GM18499 (cell line): ENCODE measurements at regions not wholly inside any gene's neighbourhood (a gene's known extent, or its start where the extent isn't known, plus 50 kb on each side); places are given as distances from the start of the nearest gene placed in this dataset.

Experiments used
- ATAC-seq: cut with Tn5 transposase; IDR thresholded peaks from one replicate; pipeline ENCODE4 v1.9.1; 2021; ENCODE audit warnings: moderate number of reproducible peaks; ENCODE audit not compliant: insufficient read depth, unreplicated experiment

DNA sequence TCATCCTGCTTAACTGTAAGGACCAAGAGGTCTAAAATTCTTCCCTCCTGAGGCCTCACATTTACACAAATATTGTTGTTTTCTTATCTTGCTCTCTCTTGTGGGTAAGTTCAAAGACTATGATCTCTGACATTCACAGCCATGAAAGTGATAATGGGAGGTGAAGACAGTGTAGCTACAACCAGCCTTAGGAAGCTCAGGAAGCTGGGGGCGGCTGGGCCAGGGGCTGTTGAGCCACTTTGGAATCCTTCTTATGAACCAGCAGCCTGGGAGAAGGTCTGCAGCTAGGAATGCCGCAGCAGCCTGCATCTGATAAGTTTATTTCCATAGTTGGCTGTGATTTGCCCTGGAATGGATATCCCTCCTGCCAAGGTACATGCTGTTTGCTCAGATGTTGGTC is 316.2 kb downstream of the STIM2 start:
- no peak for ATAC-seq

DNA sequence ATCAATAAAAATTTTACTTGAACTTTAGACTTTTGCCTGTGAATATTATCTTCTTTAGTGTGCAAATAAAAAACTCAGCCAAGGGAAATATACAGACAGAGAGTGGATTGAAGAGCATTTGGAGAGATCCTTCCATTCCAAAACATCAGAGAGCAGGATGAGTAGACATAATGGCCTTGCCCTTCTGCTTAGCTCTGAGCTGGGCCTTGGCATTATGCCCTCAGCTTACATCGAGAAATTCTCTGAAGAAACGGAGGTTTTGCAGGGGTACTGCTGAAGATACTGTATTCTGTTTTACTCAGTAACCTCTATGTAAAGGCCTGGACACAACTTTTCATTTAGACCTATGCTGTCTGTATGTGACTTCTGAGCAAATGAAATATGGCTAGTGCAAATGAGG is 317.4 kb downstream of the STIM2 start:
- no peak for ATAC-seq

DNA sequence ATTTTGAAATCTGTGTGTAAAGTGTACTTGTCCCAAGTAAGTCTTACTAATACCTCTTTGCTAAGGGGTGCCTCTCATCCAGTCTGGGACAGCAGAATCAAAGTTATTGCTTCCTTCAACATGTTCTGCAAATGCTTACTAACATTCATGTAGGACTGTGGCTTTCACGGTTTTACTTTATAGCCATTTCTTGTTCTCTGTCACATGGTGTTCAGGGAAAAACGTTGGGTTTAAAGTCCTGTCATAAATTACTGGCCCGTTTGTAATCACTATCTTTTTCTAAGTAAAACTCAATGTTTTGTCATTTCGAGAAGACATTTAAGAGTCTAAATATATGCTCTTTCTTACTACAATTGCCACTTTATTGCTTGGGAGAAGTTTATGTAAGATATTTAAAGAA is 321.1 kb downstream of the STIM2 start:
- no peak for ATAC-seq

DNA sequence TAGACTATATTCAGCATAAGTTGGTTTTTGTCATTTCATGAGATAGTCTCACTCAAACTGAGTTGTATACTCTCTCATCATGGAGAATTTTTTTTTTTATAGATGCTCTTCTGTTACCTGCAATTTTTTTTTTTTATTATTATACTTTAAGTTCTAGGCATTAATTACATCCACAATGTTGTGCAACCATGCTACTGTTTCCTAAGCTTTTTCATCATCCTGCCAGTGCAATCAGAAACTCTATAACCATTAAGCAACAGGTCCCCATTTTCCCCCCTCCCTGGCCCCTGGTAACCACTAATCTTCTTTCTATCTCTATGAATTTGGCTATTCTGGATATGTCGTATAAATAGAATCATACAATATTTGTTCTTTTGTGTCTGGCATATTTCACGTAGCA is 321.6 kb downstream of the STIM2 start:
- no peak for ATAC-seq

- no peak for ATAC-seq
Measured at GRCh38 chr4:27184508-27185155, 324.0 kb downstream of the STIM2 start.

DNA sequence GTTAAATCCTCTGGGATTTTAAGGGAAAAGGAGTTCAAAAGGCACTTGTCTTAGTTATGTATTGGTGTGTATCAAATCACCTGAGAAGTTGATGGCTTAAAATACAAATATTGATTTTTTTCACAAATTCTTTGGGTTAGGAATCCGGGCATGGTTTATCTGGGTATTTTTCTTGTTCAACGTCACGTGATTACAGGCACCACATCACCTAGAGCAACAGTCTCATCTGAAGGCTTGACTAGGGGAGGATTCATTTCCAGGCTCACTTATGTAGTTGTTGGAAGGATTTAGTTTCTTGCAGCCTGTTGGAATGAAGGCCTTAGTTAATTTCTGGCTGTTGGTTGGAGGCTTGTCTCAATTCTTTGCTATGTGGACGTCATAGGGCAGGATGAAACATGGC is 326.1 kb downstream of the STIM2 start:
- ATAC-seq, result no peak

DNA sequence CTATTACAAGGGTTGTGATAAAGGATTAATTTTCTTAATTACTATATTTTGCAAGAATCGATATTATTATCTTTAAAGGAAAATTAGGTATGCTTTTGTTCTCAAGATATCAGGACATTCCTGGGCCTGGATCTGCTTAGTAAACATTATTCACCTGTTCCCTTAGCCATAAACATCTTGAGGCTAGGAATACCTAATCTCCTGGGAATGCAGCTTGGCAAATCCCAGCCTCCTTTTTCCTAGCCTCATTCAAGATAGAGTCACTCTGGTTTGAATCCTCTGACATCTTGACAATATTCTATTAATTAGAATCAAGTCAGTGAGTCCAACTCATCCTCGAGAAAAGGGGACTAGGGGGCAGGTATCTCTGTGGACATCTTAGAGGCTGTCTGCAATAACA is 327.1 kb downstream of the STIM2 start:
- ATAC-seq, result no peak

- no peak for ATAC-seq
Measured at GRCh38 chr4:27189683-27190082, 329.0 kb downstream of the STIM2 start.

DNA sequence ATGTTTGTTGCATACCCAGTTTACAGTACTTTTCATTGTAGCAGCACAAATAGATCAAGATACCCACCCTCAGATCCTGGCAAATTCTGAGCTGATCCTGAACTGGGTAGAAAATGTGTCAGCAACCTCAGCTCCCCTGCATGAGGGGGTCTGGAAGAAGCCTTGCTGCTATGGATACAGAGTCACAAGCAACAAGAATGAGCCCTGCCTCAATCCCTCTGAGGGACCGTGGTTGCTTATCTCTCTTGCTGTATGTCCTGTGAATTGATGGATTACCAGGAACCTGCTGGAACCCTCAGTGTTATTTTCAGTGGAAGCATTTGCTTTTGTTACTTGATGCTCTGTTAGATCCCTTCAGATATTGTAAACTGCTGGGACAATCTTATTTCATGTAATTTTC is 331.0 kb downstream of the STIM2 start:
- ATAC-seq, result no peak

- ATAC-seq, result no peak
Measured at GRCh38 chr4:27194599-27195176, 334.0 kb downstream of the STIM2 start.

DNA sequence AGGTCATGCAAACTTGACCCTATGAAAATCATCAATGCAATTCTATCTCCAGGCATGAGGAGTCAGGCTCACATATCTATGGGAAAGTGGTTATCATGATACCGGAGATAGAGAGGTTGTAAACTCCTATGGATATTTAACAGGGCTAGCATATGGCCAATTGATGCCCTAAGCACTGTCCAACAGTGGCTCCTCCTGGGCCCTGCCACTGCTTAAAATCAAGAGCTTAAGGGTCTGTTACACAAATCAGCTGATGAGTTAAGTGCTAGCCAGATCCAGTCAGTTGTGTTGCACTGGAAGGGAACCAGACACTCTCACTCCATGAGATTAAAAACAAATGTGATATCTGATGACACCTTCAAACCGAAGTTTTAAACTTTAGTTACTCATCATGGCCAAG is 337.6 kb downstream of the STIM2 start:
- no peak for ATAC-seq

DNA sequence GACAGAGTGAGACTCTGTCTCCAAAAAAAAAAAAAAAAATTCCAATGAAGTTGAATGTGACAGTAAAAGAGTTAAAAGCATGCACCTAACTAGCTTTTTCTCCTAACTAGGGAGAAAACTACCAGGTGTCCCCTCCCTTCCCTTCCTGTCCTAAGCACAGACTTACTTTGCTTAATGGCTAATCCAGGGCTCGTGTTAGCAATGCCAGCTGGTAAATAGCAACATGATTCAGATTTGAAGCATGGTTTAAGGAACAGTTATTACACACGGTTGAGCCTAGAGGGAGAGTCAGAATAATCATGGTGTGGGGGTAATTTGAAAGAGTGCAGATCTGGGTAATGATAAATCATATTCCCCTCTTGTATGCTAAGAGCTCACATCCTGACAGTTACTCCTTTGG is 338.3 kb downstream of the STIM2 start:
- ATAC-seq, result no peak

GRCh38 chr4:27206009-27206408 is 345.4 kb downstream of the STIM2 start:
- no peak for ATAC-seq

GRCh38 chr4:27210956-27211355 is 350.3 kb downstream of the STIM2 start:
- ATAC-seq, result no peak

DNA sequence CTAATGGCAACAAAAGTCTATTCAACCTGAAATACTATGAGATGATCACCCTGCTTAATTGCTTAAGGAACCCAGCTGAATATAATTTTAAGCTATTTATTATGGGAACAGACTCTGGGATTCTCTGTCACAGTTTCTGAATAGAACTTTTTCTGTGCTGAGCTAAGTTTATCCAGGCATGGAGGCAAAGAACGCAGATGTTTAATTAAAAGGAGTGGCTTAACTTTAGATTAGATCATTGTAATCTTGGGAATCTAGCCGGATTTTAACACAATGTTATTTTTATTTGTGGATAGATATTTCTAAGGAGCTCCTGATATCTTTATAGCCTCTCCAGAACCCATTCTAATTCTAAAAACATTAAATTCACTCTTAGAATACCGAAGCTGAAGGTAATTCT is 353.4 kb downstream of the STIM2 start:
- ATAC-seq, result no peak

GRCh38 chr4:27215220-27215826 is 354.7 kb downstream of the STIM2 start:
- ATAC-seq, result no peak

- ATAC-seq, result no peak
Measured at GRCh38 chr4:27217261-27217769, 356.7 kb downstream of the STIM2 start.

GRCh38 chr4:27218013-27218412 is 357.4 kb downstream of the STIM2 start:
- no peak for ATAC-seq

- no peak for ATAC-seq
Measured at GRCh38 chr4:27223326-27223725, 362.7 kb downstream of the STIM2 start.

GRCh38 chr4:27233531-27233930 is 372.9 kb downstream of the STIM2 start:
- ATAC-seq, result no peak

DNA sequence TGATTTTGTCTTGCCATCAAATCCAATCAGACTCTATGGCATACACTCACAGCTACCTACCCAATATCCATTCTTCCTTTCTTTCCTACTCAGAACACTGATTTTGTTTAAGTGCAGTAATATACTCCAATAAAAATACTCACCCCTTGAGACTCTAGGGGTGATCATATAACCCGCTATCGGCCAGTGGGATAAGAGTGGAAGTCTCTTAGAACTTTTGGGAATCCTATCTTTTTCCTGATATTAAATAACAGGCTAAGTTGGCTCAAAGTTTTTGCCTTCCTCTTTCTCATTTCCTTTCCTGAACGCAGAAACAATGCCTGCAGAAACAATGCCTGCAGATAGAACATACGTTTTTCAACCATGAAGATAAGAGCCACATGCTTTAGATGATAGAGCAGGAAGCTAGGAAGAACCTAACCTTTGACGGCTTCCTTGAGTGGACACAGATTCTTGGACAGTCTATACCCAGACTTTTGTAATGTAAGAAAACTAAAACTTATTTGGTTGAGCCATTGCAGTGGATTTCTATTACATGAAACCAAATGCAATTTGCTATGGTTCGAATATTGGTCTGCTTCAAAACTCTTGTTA is 373.8 kb downstream of the STIM2 start:
- no peak for ATAC-seq
